ENCODE measurements at regions not wholly inside any gene's neighbourhood (a gene's known extent, or its start where the extent isn't known, plus 50 kb on each side); places are given as distances from the start of the nearest gene placed in this dataset.
"Not testable (repeated sequence)": the region's sequence is repeated elsewhere in the genome, so short reads cannot be mapped to it uniquely, and the experiment has no call there.

DNA sequence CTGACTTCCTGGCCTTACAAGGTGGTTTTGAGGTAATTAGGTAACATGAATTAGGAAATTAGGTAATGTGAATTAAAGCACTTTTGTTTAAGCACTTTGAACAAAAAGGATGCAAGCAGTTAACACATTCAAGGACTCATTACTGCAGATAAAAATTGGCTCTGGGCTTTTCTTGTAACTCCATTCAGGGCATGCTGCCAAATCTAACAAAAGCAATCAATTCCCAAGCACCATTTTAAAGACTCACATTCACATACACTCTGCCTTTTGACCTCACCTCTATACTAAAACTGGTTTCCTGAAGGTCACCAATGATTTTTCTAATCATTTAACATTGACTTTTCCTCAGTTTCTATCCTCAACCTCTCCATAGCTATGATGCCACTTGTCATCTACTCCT lies 251.2 kb upstream of the RHOBTB1 start:
- no peaks in the 10 kb centered on the region for H3K4me1 ChIP-seq (ENCODE audit: control insufficient read depth in 1 of 2, insufficient read depth in 2 of 2, low read length in 2 of 2)
- Mint-ChIP-seq H3K4me1 (no peaks in the 10 kb centered on the region), H3K27me3 (ENCODE audit: low read depth in 3 of 3) (peaks cover 0 to 1% (median 0%) of the 10 kb centered on the region in 3 donors), H3K36me3 (no peaks in the 10 kb centered on the region), H3K27ac (no peak overlapping the region), H3K9me3 (peaks cover 10 to 24% (median 12%) of the 10 kb centered on the region in 7 donors), H3K4me3 (no peak overlapping the region)
- H3K9me3 ChIP-seq (replicated peaks in 1 of 2; ENCODE audit: control insufficient read depth in 1 of 2, insufficient read depth in 1 of 2, low read length in 2 of 2), result peaks cover 8 to 14% of the 10 kb centered on the region in 2 donors
- H3K36me3 ChIP-seq (replicated peaks in 1 of 2; ENCODE audit: control insufficient read depth in 1 of 2, insufficient read depth in 2 of 2, low read length in 2 of 2), result no peaks in the 10 kb centered on the region
- TF ChIP-seq CTCF (IDR thresholded peaks at IDR 0.05), result no peak
- no peak overlapping the region for H2AFZ ChIP-seq (ENCODE audit: insufficient read depth, low read depth, low read length, poor library complexity, severe bottlenecking)
- no peak for DNase-seq
- no peaks in the 10 kb centered on the region for H3K79me2 ChIP-seq (ENCODE audit: insufficient read depth, low read length)
- no peak overlapping the region for H3K9ac ChIP-seq (ENCODE audit: insufficient read depth, low read length, poor library complexity, severe bottlenecking)
- H3K27ac ChIP-seq (ENCODE audit: low read depth in 1 of 2, low read length in 2 of 2), result no peak overlapping the region
- no peak overlapping the region for H3K4me2 ChIP-seq (replicated peaks; ENCODE audit: extremely low read depth, low read length, poor library complexity, severe bottlenecking)
- no peak overlapping the region for H3K4me3 ChIP-seq (replicated peaks in 1 of 3; ENCODE audit: low read depth in 2 of 3, low read length in 3 of 3)
- intact Hi-C loops (cut with micrococcal nuclease), result no loop called here
- no peaks in the 10 kb centered on the region for H4K20me1 ChIP-seq (ENCODE audit: insufficient read depth, low read length)
- H3K27me3 ChIP-seq (ENCODE audit: control insufficient read depth in 2 of 2, insufficient read depth in 2 of 2, low read length in 2 of 2), result no peaks in the 10 kb centered on the region

DNA sequence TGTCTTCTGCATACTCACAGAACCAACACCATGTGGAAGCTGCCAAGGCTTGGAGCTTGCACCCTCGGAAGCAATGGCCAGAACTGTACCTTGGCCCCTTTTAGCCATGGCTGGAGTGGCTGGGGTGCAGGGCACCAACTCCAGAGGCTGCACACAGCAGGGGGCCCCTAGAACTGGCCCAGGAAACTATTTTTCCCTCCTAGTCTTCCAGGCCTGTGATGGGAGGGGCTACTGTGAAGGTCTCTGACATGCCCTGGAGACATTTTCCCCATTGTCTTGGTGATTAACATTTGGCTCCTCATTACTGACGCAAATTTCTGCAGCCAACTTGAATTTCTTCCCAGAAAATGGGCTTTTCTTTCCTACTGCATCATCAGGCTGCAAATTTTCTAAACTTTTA lies 248.6 kb upstream of the RHOBTB1 start:
- H3K79me2 ChIP-seq (ENCODE audit: insufficient read depth, low read length); H2AFZ ChIP-seq (ENCODE audit: insufficient read depth, low read depth, low read length, poor library complexity, severe bottlenecking); H3K4me1 Mint-ChIP-seq; H3K4me2 ChIP-seq (replicated peaks; ENCODE audit: extremely low read depth, low read length, poor library complexity, severe bottlenecking); intact Hi-C loops (cut with micrococcal nuclease); H3K4me3 Mint-ChIP-seq; H3K36me3 ChIP-seq (replicated peaks in 1 of 2; ENCODE audit: control insufficient read depth in 1 of 2, insufficient read depth in 2 of 2, low read length in 2 of 2); H3K4me3 ChIP-seq (replicated peaks in 1 of 3; ENCODE audit: low read depth in 2 of 3, low read length in 3 of 3); H3K36me3 Mint-ChIP-seq; H3K4me1 ChIP-seq (ENCODE audit: control insufficient read depth in 1 of 2, insufficient read depth in 2 of 2, low read length in 2 of 2); H3K27ac ChIP-seq (ENCODE audit: low read depth in 1 of 2, low read length in 2 of 2); H3K27me3 Mint-ChIP-seq (ENCODE audit: low read depth in 3 of 3); H3K27ac Mint-ChIP-seq; DNase-seq; H4K20me1 ChIP-seq (ENCODE audit: insufficient read depth, low read length); H3K9ac ChIP-seq (ENCODE audit: insufficient read depth, low read length, poor library complexity, severe bottlenecking); H3K27me3 ChIP-seq (ENCODE audit: control insufficient read depth in 2 of 2, insufficient read depth in 2 of 2, low read length in 2 of 2): not testable (repeated sequence)
- H3K9me3 Mint-ChIP-seq, result peaks cover 10 to 26% (median 12%) of the 10 kb centered on the region in 7 donors
- peaks cover 8 to 14% of the 10 kb centered on the region in 2 donors for H3K9me3 ChIP-seq (replicated peaks in 1 of 2; ENCODE audit: control insufficient read depth in 1 of 2, insufficient read depth in 1 of 2, low read length in 2 of 2)
- 94% methylated on average over 2 of the region's 2 CpGs for WGBS (ENCODE audit: insufficient coverage)

Measured in CD14-positive monocyte (primary cell).